ENCODE measurements at regions not wholly inside any gene's neighbourhood (a gene's known extent, or its start where the extent isn't known, plus 50 kb on each side); places are given as distances from the start of the nearest gene placed in this dataset.

DNA sequence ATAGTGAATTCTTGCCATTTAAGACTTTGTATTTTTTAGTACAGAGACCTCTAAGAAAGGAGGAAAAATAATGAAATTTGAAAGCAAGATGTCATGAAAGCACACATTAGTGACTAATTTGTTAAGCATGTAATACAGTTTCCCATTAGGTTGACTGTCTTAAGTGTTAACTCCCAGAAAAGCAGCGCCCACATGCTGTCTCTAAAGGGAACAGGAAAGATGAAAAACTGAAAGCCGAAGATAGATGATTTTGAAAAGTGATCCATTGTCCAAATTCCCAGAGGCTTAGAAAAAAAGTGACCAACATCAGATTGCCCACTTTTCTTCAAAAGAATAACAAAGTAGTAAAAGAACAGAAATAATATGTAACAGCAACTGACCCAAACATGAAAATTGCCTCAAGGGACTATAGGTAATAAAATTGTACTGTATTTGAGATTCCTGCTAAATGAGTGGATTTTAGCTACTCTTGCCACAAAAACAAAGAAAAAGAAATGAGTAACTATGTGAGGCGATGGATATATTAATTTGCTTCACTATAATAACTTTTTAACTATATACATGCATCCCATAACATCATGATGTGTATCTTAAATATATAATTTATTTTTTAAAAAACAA, 83.2 kb upstream of the OGFRL1 start:
- TF ChIP-seq POLR2AphosphoS5 (IDR thresholded peaks at IDR 0.05; ENCODE audit: low read depth, low read length) (no peak), SIN3A (IDR thresholded peaks at IDR 0.05; ENCODE audit: borderline replicate concordance, insufficient read depth, low read length) (no peak), TAF1 (IDR thresholded peaks at IDR 0.05; ENCODE audit: borderline replicate concordance, insufficient read depth, low read length) (no peak), FOXP2 (optimal IDR thresholded peaks at IDR 0.05; ENCODE audit: borderline replicate concordance, extremely low read depth, extremely low read length, insufficient read depth) (no peak)
- TF ChIP-seq, protein P1, sequence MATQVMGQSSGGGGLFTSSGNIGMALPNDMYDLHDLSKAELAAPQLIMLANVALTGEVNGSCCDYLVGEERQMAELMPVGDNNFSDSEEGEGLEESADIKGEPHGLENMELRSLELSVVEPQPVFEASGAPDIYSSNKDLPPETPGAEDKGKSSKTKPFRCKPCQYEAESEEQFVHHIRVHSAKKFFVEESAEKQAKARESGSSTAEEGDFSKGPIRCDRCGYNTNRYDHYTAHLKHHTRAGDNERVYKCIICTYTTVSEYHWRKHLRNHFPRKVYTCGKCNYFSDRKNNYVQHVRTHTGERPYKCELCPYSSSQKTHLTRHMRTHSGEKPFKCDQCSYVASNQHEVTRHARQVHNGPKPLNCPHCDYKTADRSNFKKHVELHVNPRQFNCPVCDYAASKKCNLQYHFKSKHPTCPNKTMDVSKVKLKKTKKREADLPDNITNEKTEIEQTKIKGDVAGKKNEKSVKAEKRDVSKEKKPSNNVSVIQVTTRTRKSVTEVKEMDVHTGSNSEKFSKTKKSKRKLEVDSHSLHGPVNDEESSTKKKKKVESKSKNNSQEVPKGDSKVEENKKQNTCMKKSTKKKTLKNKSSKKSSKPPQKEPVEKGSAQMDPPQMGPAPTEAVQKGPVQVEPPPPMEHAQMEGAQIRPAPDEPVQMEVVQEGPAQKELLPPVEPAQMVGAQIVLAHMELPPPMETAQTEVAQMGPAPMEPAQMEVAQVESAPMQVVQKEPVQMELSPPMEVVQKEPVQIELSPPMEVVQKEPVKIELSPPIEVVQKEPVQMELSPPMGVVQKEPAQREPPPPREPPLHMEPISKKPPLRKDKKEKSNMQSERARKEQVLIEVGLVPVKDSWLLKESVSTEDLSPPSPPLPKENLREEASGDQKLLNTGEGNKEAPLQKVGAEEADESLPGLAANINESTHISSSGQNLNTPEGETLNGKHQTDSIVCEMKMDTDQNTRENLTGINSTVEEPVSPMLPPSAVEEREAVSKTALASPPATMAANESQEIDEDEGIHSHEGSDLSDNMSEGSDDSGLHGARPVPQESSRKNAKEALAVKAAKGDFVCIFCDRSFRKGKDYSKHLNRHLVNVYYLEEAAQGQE (IDR thresholded peaks at IDR 0.05; ENCODE audit: insufficient read depth in 1 of 2, low read depth in 2 of 2, low read length in 2 of 2): no peak

Data from PFSK-1 (cell line).